GM19438 (cell line): ENCODE measurements at regions not wholly inside any gene's neighbourhood (a gene's known extent, or its start where the extent isn't known, plus 50 kb on each side); places are given as distances from the start of the nearest gene placed in this dataset.

Source experiments
- ATAC-seq: cut with Tn5 transposase; IDR thresholded peaks from one replicate; pipeline ENCODE4 v1.9.1; 2021; ENCODE audit warnings: low read depth; ENCODE audit not compliant: unreplicated experiment

- no peak for ATAC-seq
Observed at GRCh38 chr6:4394786-4395185, 259.4 kb upstream of the ECI2 start.

GRCh38 chr6:4388675-4389074 is 253.3 kb upstream of the ECI2 start:
- no peak for ATAC-seq

GRCh38 chr6:4384656-4385055 is 249.3 kb upstream of the ECI2 start:
- ATAC-seq = no peak

DNA sequence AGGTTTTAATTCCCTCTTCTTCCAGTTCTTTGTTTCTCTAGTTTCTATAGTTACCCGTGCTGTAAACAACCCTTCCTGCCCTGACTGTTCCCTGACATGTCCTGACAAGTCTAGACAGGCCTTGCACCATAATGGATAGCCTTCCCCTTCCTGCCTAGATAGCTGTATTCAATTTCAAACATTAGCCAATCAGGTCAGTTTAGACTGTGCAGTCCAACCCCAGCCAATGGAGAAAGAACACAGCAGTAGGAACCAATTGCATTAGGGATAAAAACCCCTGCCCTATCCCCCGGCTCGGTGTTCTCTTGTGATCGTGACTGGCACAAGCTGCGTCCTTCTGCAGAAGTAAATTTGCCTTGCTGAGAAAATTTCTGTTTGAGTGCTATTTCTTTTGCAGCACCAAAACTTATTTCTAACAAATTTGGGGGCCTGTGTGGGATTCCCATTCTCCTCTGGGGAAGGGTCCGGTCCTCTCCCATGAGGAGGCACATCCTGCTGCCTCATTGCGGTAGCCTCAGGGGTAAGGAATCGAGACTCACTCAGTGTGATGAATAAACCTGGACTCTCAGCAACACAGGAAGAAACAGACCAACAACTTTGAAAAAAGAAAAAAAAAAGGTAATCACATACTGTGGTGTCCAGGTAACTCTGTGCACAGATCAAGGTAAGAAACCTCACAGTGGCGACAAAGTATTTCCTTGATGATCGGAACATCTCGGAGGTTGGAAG is 248.7 kb upstream of the ECI2 start:
- ATAC-seq = no peak

DNA sequence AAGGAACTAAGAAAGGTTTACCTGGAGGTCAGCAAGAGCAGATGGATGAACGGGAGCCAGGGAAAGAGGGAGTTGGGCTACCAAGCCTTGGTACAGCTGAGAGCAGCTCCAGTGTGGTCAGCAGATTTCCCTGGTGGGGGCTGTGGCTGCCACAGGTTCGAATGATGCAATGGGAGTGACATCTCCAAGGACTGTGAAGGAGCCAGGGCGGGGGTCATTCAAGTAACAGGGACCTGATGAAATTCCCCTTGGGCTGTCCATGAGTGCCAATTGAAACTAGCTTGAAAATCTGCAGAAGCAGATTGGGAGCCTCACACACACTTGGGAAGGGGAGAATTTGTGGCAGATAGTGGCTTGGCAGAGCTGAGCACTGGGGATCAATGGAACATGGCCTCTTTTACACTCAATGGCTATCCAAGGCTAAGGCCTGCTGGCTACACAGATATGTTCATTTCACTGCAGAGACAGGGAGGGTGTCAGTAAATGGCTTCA is 247.0 kb upstream of the ECI2 start:
- no peak for ATAC-seq

- ATAC-seq = no peak
Observed at GRCh38 chr6:4381381-4381780, 246.0 kb upstream of the ECI2 start.

DNA sequence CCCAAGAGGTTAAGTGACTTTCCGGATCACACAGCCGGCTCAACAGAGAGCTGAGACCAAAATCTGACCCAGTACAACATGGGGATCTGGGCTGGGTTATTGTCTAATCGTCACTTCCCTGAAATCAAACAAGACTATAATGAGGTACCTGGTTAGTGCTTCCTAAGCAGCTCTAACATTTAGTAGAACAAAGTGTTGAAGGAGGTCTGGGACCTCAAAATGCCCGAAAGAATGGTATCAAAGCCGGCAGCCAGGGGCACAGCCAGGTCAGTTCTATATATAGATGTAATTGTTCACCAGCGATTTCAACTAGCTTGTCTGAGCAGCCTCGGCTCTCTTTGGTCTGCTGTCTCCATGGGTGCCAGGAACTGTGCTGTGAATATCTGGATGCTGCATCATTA is 245.5 kb upstream of the ECI2 start:
- no peak for ATAC-seq

DNA sequence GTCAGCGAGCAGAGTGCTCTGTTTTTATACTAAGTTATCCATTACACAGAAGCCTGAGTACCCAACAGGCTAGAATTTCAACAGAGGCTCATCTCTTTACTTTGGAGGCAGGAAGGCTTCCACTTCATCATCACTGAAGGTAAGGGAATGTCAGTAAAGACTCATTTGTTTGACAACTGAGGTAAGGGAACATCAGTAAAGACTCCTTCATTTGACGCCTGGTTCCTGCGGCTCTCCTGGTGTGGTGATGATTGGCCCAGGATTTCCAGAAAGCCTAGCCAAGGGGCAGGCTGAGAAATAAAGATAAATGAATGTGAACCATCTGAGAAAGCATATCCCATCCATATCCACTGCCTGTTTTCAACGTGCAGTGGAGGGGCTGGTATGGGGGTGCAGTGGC is 244.6 kb upstream of the ECI2 start:
- ATAC-seq = no peak

GRCh38 chr6:4378319-4378996 is 243.1 kb upstream of the ECI2 start:
- no peak for ATAC-seq

DNA sequence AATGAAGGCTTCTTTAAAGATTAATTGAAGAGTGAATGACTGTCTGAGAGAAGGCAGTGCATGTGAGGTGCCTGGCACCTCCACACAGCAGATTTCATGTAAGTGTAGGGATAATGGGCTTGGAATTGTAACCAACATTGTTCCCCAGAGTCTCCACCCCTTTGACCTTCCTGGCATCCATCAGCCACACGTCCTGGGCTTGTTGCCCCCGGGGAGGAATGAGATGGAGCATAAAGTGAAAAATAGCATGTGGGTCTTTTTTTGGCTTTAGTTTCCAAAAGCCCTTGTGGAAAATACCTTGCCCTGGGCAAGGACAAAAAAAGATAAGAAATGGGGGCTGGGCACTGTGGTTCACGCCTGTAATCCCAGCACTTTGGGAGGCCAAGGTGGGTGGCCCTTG is 242.2 kb upstream of the ECI2 start:
- ATAC-seq = no peak

- no peak for ATAC-seq
Observed at GRCh38 chr6:4374216-4374615, 238.8 kb upstream of the ECI2 start.

- ATAC-seq = no peak
Observed at GRCh38 chr6:4372866-4373265, 237.5 kb upstream of the ECI2 start.

DNA sequence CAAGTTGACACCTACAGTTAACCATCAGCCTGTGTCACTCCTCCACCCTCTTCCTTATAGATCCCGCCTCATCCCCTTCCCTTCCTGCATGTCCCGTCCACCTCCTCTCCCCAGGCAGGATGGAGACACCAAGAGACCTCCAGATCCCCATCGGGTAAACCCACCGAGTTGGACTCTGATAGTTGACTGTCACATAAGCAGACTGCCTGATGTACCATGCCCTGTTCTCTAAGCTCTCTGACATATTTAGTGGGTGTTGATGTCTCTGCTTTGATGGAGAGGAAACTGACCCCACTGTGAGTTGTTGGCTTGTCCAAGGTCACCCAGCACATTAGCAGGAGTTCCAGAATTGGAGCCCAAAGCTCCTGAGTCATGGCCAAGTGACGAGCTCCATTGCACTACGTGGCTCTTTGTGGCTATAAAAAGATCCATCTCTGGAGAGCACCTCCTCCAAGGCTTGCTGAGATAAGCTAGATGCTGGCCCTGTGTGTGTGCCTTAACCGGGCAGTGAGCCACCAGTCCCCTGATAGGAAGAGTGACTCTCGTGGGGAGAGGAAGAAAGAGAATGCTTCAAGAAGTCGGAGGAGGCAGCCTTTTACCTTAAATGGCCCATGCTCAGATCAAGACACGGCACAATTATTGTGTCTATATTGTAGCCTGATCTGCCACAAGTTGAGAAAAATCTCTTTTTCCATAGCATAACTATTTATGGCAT is 236.0 kb upstream of the ECI2 start:
- no peak for ATAC-seq

DNA sequence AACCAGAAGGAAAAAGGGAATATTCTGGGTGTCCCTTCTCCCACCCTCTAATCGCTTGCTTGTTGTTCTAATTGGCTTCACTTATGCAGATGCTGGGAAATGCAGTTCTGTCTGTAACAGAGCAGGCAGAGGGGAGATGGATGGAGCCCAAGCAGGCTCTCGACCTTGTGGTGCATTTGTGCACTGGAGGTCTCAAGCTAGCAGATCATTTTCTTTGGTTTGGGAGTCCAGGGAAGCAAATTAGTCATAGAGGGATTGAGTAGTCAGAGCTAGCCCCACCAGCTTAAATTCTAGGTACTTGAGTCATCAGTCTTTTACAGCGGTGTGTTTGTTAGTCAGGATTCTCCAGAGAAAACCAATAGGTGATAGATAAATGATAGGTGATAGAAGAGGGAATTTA is 234.7 kb upstream of the ECI2 start:
- no peak for ATAC-seq

- no peak for ATAC-seq
Observed at GRCh38 chr6:4369616-4370015, 234.2 kb upstream of the ECI2 start.

GRCh38 chr6:4368649-4369048 is 233.3 kb upstream of the ECI2 start:
- no peak for ATAC-seq

- ATAC-seq = no peak
Observed at GRCh38 chr6:4367643-4368042, 232.3 kb upstream of the ECI2 start.

DNA sequence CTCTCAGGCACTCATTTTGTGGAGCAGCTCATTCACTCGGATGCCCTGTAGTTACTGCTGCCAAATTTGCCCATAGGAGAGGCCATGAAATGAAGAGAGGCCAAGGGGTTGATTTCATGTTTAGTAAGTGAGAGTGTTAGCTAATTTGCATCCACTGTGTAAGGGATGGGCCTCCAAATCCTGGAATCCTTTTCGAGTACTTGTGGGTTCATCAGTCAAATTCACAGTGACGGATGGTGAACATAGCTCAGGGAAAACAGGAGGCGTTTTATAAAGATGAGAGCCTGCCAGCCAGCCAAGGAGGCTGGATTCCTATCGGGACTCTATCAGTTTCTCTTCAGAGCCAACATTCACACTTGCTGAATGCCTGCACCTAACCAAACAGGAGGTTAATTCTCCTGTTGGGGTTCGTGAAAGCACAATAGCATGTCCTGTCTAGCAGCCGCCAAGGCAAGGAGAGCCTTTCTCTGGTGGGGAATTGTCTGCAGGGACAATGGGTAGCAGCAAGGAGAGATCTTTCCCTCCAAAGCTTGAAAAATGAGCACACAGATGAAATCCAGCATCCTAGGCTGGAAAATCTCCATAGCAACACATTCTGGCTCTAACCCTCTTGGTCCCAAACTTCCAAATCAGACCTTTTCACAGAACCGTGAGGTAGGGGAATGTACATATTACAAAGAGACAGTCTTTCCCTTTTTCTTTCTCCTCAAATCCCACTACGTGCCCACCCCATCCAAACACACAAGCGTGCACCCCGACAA is 231.4 kb upstream of the ECI2 start:
- ATAC-seq = no peak

GRCh38 chr6:4365686-4366085 is 230.3 kb upstream of the ECI2 start:
- no peak for ATAC-seq

DNA sequence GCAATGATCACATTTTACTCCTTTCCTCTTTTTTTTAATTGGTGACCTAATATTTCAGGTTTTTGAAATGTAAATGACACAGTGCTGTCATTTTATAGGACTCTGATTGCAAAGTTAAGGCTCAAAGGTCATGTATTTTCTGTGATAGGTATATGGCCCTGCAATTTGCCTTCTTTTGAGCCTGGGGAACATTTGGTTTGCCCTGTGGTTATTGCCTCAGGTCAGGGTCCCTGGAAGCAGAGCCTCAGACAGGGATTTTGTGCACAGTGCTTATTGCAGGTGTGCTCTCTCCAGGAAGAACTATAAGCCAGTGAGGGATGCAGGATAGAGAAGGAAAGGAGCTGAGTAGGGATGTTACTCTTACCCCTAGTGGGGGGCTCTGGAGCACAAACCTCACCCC is 229.3 kb upstream of the ECI2 start:
- no peak for ATAC-seq

- ATAC-seq = no peak
Observed at GRCh38 chr6:4364172-4364571, 228.8 kb upstream of the ECI2 start.
